AML-193 (cell line): ENCODE measurements at regions not wholly inside any gene's neighbourhood (a gene's known extent, or its start where the extent isn't known, plus 50 kb on each side); places are given as distances from the start of the nearest gene placed in this dataset.

Experiments
- DNase-seq, 2 experiments: peaks; one replicate each; lab custom pipeline; 2025; lab: John Stamatoyannopoulos, UW

DNA sequence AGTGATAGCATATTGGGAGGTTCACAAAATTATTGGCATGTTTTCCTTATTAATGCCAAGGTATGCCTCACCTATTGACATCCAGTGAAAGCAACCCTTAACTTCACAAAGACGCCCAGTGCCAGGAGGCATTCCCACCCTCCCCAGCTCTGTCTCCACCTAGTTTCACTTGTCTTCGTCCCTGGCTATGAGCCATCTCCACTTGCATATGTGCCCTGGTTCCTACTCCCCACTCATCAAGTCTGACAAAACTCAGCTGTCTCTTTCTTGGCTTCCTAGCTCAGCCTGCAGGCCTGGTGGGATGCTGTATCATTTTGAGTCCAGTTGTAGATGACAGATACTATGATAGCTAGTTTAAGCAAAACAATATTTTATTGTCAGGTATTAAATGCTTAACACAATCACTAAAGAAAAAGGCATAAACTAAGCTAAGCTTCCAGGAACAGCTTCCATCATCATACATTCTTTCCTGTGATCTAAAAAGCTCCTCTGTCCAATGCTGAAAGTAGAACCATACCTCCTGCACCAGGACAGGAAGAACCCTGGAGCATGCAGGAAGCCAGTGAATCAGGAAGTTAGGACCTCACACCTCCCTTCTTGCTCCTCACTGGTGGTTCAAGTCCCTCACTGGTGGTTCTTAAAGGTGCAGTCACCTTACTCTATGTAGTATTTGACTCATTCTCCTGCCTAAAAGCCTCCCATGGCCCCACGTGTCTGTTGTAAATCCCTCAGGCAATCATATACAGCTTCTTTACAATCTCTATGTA lies 410.3 kb upstream of the RASGEF1B start:
- no peak for DNase-seq

DNA sequence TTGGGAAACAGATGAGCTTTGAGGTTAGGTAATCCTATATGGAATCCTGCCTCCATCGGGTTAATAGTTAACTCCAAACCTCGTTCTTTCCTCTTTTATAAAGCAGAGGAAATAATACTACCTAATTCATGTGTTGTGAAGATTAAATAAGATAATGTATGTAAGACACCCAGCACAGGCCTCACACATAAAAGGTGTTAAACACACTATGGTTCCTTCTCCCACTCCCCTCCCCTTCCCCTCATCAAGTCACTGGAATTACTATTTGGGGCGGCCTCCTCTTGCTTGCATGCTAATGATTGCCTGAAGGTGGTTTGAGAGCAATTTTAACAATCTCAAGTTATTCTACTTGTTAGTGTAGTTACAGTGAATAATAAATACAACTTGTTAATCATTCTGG lies 404.4 kb upstream of the RASGEF1B start:
- DNase-seq: no peak

DNA sequence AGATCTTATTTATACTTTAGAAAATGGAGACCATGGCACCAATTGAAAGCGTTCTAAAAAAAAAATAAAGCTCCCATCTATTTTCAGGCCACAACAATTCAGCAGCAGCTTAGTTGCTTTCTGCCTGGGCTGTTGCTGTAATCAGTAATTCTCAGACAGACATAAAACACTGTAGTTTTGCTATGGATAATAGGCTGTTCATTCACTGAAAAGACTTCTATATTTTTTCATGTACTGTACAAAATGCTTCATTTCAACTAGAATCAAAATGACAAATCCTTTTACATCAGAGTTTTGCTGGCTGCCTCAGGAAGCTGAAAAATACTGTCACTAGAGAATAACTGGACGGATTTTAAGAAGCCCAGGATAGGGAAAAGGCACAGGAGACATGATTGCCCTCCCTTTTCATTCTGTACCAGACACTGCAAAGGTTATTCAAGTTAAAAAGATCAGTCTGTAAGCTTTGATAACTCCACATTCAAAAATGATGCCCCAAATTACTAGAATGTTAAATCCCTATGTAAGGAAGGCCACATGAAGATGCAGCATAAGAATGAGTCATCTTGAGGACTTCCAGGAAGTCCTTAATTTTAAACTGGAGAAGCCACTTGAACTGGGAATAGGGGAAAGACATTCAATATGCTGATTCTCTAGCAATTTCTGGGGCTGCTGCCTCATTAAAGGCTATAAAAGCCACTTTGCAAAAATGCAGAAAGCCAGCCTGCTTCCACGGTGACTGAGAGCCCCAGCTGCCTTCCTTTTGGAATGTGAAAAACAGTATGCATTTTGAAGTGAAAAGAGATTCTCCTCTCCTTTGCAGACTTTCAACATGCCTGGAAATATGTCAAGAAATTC lies 403.2 kb upstream of the RASGEF1B start:
- no peak for DNase-seq

DNA sequence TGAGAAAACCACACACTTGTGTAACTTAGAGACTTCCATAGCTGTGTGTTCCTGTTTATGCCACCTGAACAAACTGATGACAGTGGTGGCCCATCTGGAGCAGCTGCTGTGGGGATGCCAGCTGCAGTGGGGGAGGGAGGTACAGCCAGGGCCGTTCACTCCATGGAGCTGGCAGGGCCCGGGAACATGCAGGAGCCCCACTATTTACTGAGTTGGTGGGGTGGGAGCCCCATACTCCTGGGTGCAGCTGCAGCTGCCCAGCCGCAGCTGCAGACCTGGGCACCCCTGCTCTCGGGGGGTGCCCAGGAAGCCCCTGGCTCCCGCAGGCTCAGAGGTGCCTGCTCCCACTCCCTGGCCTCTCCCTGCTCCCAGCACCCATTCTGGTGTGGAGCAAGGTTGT lies 398.6 kb upstream of the RASGEF1B start:
- no peak for DNase-seq

DNA sequence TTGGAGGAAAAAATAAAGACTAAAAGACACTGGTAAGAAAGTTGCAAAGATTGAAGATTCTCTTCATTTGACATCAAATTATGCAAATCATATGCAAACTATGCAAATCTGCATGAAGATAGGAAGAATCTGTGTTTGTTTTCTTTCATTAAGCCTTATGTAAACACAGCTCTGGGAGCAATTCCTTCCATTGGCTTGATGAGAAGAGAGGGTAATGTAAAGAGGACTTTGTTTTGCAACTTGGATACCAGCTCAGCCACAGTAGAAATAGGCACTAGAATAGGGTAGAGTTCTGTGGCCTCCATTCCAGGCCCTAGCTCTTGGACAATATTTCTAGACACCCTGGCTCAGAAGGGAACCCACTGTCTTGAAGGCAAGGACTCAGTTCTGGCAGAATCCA lies 388.4 kb upstream of the RASGEF1B start:
- no peak for DNase-seq

DNA sequence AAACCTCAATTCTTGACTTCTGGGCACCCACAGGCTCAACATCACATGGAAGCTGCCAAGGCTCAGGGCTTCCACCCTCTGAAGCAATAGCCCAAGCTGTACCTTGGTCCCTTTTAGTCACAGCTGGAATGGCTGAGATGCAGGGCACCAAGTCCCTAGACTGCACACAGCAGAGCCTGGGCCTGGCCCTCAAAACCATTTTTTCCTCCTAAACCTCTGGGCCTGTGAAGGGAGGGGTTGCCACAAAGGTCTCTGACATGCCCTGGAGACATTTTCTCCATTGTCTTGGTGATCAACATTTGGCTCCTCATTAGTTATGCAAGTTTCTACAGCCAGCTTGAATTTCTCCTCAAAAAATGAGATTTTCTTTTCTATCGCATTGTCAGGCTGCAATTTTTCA lies 382.7 kb upstream of the RASGEF1B start:
- no peak for DNase-seq

DNA sequence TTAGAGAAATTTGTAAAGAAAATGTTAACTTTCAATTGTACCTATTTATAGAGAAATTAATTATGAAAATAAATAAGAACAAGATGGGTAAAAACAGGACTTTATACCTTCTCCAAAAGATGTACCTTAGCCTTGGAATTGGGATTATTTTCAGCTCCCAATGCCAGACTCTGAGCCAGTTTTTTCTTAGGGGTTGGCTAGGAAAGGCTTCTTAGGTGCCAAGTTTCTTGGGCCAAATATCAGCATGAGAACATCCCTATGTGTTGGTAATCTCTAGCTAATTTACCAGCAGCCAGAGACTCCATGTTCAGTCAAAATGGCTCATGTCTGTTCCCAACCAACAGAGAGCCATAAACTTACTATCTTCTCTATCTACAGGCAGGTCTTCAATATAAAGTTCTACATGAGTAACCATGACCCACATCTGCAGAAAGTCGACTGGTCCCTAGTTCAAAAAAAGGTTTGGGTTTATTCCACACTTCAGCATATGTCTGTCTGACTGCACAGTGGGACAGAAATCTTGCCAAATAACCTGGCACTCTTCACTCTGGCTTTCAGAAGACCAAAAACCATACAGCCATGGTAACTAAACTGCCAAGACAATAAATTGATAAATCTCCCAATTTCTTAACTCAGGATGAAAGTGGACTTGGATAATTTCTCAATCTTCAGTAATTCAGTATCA lies 380.5 kb upstream of the RASGEF1B start:
- DNase-seq: no peak

DNA sequence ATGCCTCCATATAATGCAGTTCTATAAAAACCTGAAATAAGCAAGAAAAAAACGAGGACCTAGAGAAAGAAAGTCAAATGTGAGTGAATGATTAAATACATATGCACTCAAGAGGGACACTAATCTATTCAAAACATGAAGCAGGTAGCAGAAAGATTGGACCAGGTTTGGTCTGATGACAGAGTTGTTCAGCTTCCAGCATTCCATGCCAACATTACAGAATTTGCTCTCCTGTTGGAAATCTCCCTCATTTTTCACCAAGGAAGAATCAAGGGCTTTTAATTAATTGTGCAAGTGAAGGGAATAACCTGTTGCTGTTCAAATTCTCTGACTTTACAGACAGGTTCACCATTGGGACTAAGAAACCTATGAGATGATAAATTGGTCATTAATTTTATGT lies 379.0 kb upstream of the RASGEF1B start:
- DNase-seq: no peak

DNA sequence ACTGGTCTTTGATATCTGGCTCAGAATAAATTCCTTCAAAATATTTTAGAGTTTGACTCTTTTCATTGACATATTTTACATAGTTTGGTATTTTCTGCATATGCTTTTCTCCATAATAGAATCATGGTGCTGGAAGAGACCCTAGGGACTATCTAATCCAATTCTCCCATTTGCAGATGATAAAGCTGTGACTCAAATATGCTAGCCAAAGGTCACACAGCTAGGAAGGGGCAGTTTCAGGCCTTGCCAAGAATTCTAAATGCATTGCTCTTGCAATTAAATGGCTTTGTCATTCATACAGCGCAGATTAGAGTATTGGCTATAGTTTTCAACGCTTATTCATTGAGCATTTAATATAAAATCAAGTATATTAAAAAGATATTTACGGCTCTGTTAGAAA lies 374.1 kb upstream of the RASGEF1B start:
- no peak for DNase-seq

DNA sequence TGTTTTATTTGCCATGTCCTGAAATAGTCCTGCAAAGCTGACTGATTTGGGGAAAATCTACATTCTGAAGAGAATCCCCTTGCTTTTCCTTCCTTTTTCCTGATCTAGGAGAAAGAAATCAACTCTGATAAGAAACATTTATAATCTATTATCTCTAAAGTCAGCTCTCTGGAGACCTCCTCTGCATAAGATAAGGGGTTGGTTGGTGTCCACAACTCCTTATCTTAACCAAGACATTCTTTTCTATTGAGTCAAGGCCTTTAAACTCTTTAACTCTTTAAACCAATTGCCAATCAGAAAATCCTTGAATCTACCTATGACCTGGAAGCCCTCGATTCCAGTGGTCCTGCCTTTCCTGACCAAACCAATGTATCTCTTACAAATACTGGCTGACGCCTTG lies 373.6 kb upstream of the RASGEF1B start:
- DNase-seq: no peak

DNA sequence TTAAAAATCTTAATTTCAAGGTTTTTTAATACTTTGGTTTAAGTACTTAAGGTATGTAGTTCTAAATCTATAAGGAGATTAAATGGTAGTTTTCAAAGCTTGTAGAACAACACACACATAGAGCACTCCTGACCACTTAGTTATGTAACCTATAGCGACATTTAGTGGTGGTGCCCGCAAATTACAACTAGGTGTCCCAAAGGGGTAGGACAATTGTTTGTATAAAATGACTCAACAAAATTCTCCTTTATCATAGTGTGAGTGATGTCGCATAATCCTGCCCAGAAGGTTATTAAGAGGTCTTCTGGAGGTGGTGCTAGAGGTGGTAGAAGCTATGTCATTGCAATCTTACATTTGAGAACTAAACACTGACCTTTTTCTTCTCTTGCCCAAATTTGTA lies 373.0 kb upstream of the RASGEF1B start:
- DNase-seq: peak; percentile 76 to 77

DNA sequence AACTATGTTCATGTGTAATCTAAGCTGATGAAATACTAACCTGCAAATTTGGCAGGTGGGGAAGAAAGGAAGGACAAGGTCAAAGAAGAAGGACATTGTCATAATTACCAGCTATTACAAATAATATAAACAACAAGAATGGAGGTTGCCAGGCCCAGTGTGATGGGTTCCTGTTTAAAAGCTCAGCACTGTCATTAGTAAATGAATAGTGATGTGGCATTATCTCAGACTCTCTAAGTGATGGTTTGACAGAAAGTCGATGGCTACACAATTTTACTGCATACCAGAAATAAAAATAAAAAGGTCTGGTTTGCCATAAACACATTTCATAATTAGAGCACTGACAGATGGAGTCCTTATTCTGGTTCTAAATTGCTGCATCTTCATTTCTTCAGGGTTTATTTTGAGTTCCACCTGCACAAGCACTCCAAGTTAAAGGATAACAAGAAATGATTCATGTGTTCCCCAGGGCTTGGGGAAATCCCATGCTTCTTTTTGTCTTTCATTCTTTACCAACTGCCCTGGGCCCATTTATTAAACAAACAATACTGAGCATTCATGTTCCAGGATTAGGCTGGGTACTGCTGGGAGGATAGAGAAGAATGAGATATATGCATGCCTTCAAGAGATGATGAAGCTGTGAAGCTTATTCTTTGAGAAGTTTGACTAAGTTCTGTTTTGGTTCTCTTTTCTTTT lies 367.8 kb upstream of the RASGEF1B start:
- no peak for DNase-seq

DNA sequence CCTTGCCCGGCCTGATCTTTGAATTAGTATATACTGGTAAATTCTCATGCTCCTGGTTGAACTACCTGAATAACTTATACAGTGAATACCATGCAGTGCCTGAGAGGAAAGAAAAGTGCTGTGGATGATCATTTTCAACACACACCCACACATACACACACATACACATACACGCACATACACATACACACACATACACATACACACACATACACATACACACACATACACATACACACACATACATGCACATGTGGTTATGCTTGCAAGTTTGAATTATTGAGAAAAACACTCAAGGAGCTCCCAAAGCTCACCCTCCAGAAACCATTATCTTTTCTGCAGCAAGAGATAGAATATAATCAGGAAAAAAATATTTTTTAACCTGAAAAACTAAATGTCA lies 366.9 kb upstream of the RASGEF1B start:
- no peak for DNase-seq

DNA sequence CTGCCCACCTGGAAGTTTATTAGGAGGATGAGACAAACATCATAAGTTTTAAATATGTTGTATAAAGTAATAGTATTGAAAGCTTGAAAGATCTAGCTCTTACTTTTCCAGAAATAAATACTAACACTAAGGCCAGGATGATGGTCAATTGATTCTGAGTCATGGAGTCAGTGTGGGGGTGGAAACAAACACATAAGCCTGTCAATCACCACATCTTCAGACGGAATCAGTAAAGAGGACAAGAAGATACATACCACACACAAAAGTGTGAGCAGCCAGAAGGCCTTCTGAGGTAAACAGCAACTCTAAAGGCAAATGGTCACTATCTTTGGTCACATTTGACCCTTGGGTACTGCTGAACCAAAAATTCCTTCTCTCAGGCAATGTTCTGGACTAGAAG lies 365.0 kb upstream of the RASGEF1B start:
- DNase-seq: no peak

DNA sequence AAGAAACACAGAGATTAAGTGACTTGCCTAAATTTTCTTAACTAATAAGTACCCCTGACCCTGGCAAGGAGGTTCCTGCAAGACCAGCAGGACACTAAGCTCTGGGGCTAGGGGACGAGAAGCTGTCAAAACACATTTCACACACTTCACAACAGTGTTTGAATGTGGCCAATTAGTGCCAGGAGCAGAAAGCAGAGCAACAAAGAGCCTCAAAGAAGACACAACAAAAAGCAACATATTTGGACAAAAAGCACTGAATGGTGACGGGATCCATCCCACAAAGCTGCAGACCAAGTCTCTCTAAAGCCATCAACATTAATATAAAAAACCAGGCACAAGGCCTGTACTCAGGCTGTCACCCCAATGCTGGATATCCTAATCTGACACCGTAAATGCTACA lies 361.9 kb upstream of the RASGEF1B start:
- DNase-seq: no peak

DNA sequence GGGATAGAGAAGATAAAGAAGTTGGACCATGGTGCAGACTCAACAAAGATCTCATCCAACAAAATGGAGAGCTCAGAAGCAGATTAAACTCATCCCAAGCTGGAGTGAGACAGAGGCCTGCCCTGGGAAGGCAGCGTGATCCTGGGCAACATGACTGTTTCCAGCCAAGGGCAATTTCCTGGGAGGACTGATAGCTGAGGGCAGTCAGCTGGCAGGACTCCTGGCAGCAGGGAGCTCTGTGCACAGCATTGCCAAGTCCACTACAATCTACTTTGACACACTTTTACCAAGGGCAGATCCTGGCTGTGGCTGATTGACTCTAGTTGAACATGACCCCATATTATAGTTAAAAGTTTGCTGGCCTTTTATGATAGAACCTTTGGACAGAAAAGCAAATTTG lies 357.3 kb upstream of the RASGEF1B start:
- no peak for DNase-seq

DNA sequence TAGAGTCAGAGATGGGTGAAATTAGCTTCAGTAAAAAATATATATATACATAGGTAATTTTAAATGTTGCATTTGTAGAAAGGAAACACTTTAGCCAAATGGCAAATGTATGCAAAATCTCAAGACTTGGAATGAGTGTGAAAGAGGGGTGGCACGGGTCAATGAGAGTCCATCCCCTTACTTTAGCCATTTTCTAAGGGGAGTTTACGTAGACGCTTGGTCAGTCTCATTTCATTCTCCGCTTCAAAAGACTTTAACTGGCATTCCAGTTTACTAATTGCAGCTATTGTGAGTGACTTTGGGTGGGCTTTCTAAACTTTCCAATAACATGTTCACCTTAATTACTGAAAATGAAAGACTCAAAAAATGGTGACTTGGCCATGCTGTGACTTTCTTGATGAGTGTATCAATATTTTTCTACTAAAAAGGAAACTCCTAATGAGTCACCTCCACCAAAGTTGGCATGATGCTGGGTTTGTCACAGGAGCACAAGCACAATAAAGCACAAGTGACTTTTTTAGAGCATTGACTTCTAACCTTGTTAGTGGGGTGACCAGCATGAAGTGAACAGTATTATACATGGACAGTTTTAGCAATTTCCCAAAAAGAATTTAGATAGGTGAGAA lies 356.0 kb upstream of the RASGEF1B start:
- no peak for DNase-seq

DNA sequence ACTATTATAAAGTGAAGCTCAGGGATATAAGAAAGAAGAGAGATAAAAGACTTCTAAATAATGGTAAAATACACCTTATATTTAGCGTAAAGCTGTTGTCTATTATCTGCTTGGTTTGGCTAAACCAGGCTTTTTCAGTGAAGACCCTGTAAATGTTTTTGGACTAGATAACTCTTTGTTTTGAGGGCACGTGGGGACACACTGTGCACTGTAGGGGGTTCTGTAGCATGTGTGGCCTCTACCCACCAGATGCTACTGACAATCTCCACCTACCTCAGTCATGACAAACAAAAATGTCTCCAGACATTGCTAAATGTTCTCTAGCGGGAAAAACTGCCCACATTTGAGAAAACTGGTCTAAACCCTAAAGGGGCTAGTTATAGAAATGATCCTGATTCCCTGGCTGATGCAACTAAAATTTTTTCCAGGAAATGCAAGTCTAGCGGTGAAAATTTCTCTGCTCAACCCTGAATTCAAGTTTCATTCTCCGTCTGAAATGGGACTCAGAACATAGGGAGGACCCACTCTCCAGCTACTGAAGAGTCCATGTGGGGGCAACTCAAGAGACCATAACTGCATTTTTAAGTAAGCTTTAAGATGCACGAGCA lies 355.2 kb upstream of the RASGEF1B start:
- DNase-seq: no peak

DNA sequence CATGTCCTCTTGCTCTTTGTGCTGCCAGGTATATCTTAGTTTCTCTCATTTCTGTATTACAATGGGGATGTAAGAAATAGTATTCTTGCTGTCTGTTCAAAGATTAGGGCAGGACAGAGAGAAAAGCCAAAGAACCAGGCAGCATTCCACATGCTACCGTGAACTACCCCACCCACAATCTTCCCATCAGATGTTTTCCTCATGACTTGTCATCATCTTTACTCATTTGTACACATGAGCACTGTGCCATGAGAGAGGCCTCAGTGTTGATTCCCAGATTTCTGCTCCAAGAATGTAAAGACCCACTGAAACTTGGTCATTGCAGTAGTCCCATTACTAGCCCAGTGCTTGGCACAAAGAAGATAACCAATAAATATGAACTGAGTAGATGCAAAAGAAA lies 354.6 kb upstream of the RASGEF1B start:
- no peak for DNase-seq

DNA sequence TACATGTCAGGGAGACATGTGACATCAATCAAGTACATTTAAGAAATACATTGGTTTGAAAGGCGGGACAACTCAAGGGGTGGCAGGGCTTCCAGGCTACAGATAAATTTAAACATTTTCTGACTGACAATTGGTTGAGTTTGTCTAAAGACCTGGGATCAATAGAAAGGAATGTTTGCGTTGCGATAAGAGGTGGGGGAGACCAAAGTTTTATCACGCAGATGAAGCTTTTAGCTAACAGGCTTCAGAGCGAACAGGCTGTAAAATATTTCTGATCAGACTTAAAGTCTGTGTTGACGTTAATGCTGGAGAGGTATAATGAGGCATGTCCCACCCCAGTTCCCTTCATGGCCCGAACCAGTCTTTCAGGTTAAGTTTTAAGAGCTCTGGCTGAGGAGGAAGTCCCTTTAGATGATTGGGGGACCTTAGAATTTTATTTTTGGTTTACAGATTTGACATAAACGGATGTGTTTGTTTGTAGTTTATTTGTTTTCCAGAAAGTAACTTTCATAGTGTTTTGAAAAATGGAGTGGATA lies 346.7 kb upstream of the RASGEF1B start:
- no peak for DNase-seq
